T-cell (primary cell): ENCODE measurements at regions not wholly inside any gene's neighbourhood (a gene's known extent, or its start where the extent isn't known, plus 50 kb on each side); places are given as distances from the start of the nearest gene placed in this dataset.

Experiments
- ATAC-seq, 4 experiments: fragments of 200-7000 bp in 3 of 4; fragments of 150-1000 bp in 1 of 4; cut with Tn5 transposase; replicated peaks in 1 of 4; 1 replicate in 3 of 4; 2 replicates in 1 of 4; pipeline ENCODE4 v1.10.0; 2021; ENCODE audit warnings: moderate library complexity in 3 of 4, mild to moderate bottlenecking in 2 of 4, moderate number of reproducible peaks in 1 of 4
- CTCF ChIA-PET, 2 donors: fragments of 300-600 bp; sonication (Branson Sonifier 250); formaldehyde crosslinking; loops; one replicate each; lab custom pipeline; 2022; ENCODE audit warnings: antibody characterized with exemption in 2 of 2; lab: Charles Lee
- POLR2A ChIA-PET, 2 donors: fragments of 300-600 bp; sonication (Branson Sonifier 250); formaldehyde crosslinking; loops; one replicate each; lab custom pipeline; 2022; ENCODE audit warnings: antibody characterized with exemption in 2 of 2; lab: Charles Lee
- DNase-seq, 35 experiments: peaks; one replicate each; pipeline versions ENCODE4 v3.0.0 to v3.0.0-alpha.2; 2013 to 2023
- H3K27ac ChIP-seq: one replicate; pipeline ENCODE4 v1.5.1; 2013; ENCODE audit warnings: low read length
- H3K27me3 ChIP-seq, 2 experiments: replicated peaks in 1 of 2; 1 replicate in 1 of 2; 2 replicates in 1 of 2; pipeline versions ENCODE4 v1.6.1 to v1.7.0; 2013; ENCODE audit warnings: low read length in 1 of 2, mixed read lengths in 1 of 2; ENCODE audit not compliant: control insufficient read depth in 2 of 2, insufficient read depth in 2 of 2; ENCODE audit errors: extremely low read depth in 1 of 2
- H3K36me3 ChIP-seq, 2 donors: 1 replicate in 1 of 2; 2 replicates in 1 of 2; pipeline versions ENCODE4 v1.6.1 to v1.7.0; 2013; ENCODE audit warnings: low read length in 1 of 2; ENCODE audit not compliant: control insufficient read depth in 2 of 2, insufficient read depth in 1 of 2; ENCODE audit errors: extremely low read depth in 1 of 2
- H3K4me1 ChIP-seq, 2 experiments: 1 replicate in 1 of 2; 2 replicates in 1 of 2; pipeline versions ENCODE4 v1.6.1 to v1.7.0; 2013; ENCODE audit warnings: low read length in 2 of 2, mixed read lengths in 1 of 2; ENCODE audit not compliant: insufficient read depth in 2 of 2, control insufficient read depth in 1 of 2; ENCODE audit errors: extremely low read depth in 1 of 2
- H3K4me3 ChIP-seq, 2 donors: 1 replicate in 1 of 2; 2 replicates in 1 of 2; pipeline versions ENCODE4 v1.5.1 to v1.7.0; 2013; ENCODE audit warnings: mild to moderate bottlenecking in 2 of 2, low read length in 1 of 2, moderate library complexity in 1 of 2; ENCODE audit not compliant: control insufficient read depth in 1 of 2; ENCODE audit errors: extremely low read depth in 1 of 2
- H3K9me3 ChIP-seq: 2 replicates; pipeline ENCODE4 v1.7.0; 2013
- H3K27ac Mint-ChIP-seq, 2 donors: one replicate each; pipeline ENCODE4 v1.8.0; 2020 to 2021; ENCODE audit warnings: mild to moderate bottlenecking in 2 of 2, mixed read lengths in 2 of 2
- H3K27me3 Mint-ChIP-seq, 2 donors: one replicate each; pipeline ENCODE4 v1.8.0; 2021 to 2022; ENCODE audit warnings: mixed read lengths in 2 of 2
- H3K36me3 Mint-ChIP-seq: one replicate; pipeline ENCODE4 v1.8.0; 2021; ENCODE audit warnings: mixed read lengths
- H3K4me1 Mint-ChIP-seq, 3 donors: one replicate each; pipeline ENCODE4 v1.8.0; 2020 to 2022; ENCODE audit warnings: mixed read lengths in 3 of 3, mild to moderate bottlenecking in 1 of 3
- H3K4me3 Mint-ChIP-seq, 3 donors: one replicate each; pipeline ENCODE4 v1.8.0; 2020 to 2022; ENCODE audit warnings: mild to moderate bottlenecking in 3 of 3, mixed read lengths in 3 of 3, moderate library complexity in 3 of 3
- H3K9me3 Mint-ChIP-seq, 3 donors: one replicate each; pipeline ENCODE4 v1.8.0; 2020 to 2022; ENCODE audit warnings: mixed read lengths in 3 of 3
- WGBS: methylation state at CpG from one replicate; pipeline ENCODE4 v1.1.5; 2013; ENCODE audit warnings: missing lambda C conversion rate; ENCODE audit not compliant: insufficient coverage; 5-methylcytosine and 5-hydroxymethylcytosine counted together

GRCh38 chr18:35910327-35910726 lies 62.2 kb upstream of the RMP24 start:
- no peak for ATAC-seq
- H3K36me3 Mint-ChIP-seq: no peaks in the 10 kb centered on the region

GRCh38 chr18:35912332-35912731 lies 60.1 kb upstream of the RMP24 start:
- Mint-ChIP-seq H3K27me3 (peaks cover 6 to 22% of the 10 kb centered on the region in 2 donors), H3K36me3 (no peaks in the 10 kb centered on the region), H3K9me3 (no peaks in the 10 kb centered on the region), H3K4me3 (no peak overlapping the region), H3K27ac (no peak overlapping the region), H3K4me1 (no peaks in the 10 kb centered on the region)
- no peaks in the 10 kb centered on the region for H3K4me1 ChIP-seq
- H3K27me3 ChIP-seq: peaks cover 0 to 11% of the 10 kb centered on the region in 2 experiments
- ChIA-PET CTCF (no interaction called here), POLR2A (no interaction called here)
- DNase-seq: no peak
- 30% methylated on average over 5 of the region's 6 CpGs for WGBS
- H3K9me3 ChIP-seq: no peaks in the 10 kb centered on the region
- no peaks in the 10 kb centered on the region for H3K36me3 ChIP-seq
- no peak overlapping the region for H3K4me3 ChIP-seq
- ATAC-seq: no peak
- no peak overlapping the region for H3K27ac ChIP-seq

More at GRCh38 chr18:35910327-35910726, 62.2 kb upstream of the RMP24 start:
- H3K36me3 ChIP-seq: no peaks in the 10 kb centered on the region
- POLR2A ChIA-PET: no interaction called here
- Mint-ChIP-seq H3K4me1 (no peaks in the 10 kb centered on the region), H3K27me3 (peaks cover 6 to 18% of the 10 kb centered on the region in 2 donors), H3K9me3 (no peaks in the 10 kb centered on the region), H3K27ac (no peak overlapping the region), H3K4me3 (no peak overlapping the region)
- H3K27ac ChIP-seq: no peak overlapping the region
- no peak overlapping the region for H3K4me3 ChIP-seq
- no peaks in the 10 kb centered on the region for H3K9me3 ChIP-seq
- H3K4me1 ChIP-seq: no peaks in the 10 kb centered on the region
- CTCF ChIA-PET: no interaction called here
- peaks cover 0 to 11% of the 10 kb centered on the region in 2 experiments for H3K27me3 ChIP-seq
- DNase-seq: no peak

- no CpG with 5 or more reads among the region's 4 CpGs for WGBS
- H3K4me1 ChIP-seq: no peaks in the 10 kb centered on the region
- Mint-ChIP-seq H3K27me3 (peaks cover 6 to 23% of the 10 kb centered on the region in 2 donors), H3K36me3 (no peaks in the 10 kb centered on the region), H3K4me1 (no peaks in the 10 kb centered on the region), H3K4me3 (no peak overlapping the region), H3K27ac (no peak overlapping the region), H3K9me3 (no peaks in the 10 kb centered on the region)
- ChIA-PET POLR2A (no interaction called here), CTCF (no interaction called here)
- H3K36me3 ChIP-seq: no peaks in the 10 kb centered on the region
- no peak overlapping the region for H3K4me3 ChIP-seq
- no peaks in the 10 kb centered on the region for H3K9me3 ChIP-seq
- no peak overlapping the region for H3K27ac ChIP-seq
- DNase-seq: no peak
- ATAC-seq: no peak
- peaks cover 0 to 16% of the 10 kb centered on the region in 2 experiments for H3K27me3 ChIP-seq
Observed at GRCh38 chr18:35915056-35915455, 57.4 kb upstream of the RMP24 start.

GRCh38 chr18:35917043-35917442 lies 55.4 kb upstream of the RMP24 start:
- POLR2A ChIA-PET: interaction anchor here in 1 of 2 donors (0.6 kb wide), 1 partner anchor 933 kb away, joined by 4 read pairs; no protein-coding TSS in a partner anchor
- H3K27ac Mint-ChIP-seq: no peak overlapping the region
- Histone ChIP-seq H3K27me3 (peaks cover 0 to 20% of the 10 kb centered on the region in 2 experiments), H3K4me3 (no peak overlapping the region), H3K4me1 (no peaks in the 10 kb centered on the region), H3K9me3 (no peaks in the 10 kb centered on the region), H3K36me3 (no peaks in the 10 kb centered on the region), H3K27ac (no peak overlapping the region)
- ATAC-seq (no peak), DNase-seq (no peak)
- no peaks in the 10 kb centered on the region for H3K36me3 Mint-ChIP-seq
- H3K27me3 Mint-ChIP-seq: peaks cover 5 to 23% of the 10 kb centered on the region in 2 donors
- CTCF ChIA-PET: no interaction called here
- no peaks in the 10 kb centered on the region for H3K9me3 Mint-ChIP-seq
- no peak overlapping the region for H3K4me3 Mint-ChIP-seq
- no peaks in the 10 kb centered on the region for H3K4me1 Mint-ChIP-seq

- ChIA-PET CTCF (interaction anchor here in 1 of 2 donors (0.6 kb wide), 1 partner anchor 361 kb away, joined by 3 read pairs; no protein-coding TSS in a partner anchor), POLR2A (no interaction called here)
- peaks cover 0 to 19% of the 10 kb centered on the region in 2 experiments for H3K27me3 ChIP-seq
- no peak overlapping the region for H3K27ac Mint-ChIP-seq
- no peaks in the 10 kb centered on the region for H3K9me3 ChIP-seq
- H3K36me3 Mint-ChIP-seq: no peaks in the 10 kb centered on the region
- peaks cover 3 to 11% of the 10 kb centered on the region in 2 donors for H3K27me3 Mint-ChIP-seq
- no peaks in the 10 kb centered on the region for H3K9me3 Mint-ChIP-seq
- no peaks in the 10 kb centered on the region for H3K36me3 ChIP-seq
- ATAC-seq (no peak), DNase-seq (no peak)
- no peaks in the 10 kb centered on the region for H3K4me1 Mint-ChIP-seq
- H3K4me1 ChIP-seq: no peaks in the 10 kb centered on the region
- no peak overlapping the region for H3K4me3 Mint-ChIP-seq
- H3K4me3 ChIP-seq: no peak overlapping the region
- WGBS: 83% methylated on average over 1 of the region's 1 CpG
- H3K27ac ChIP-seq: no peak overlapping the region
Observed at GRCh38 chr18:35918564-35918963, 53.9 kb upstream of the RMP24 start.

GRCh38 chr18:35919179-35919578 lies 53.3 kb upstream of the RMP24 start:
- WGBS: 89% methylated on average over 2 of the region's 2 CpGs
- POLR2A ChIA-PET: no interaction called here
- H3K9me3 ChIP-seq: no peaks in the 10 kb centered on the region
- ATAC-seq: no peak
- no peak overlapping the region for H3K27ac Mint-ChIP-seq
- H3K27me3 Mint-ChIP-seq: peaks cover 3 to 11% of the 10 kb centered on the region in 2 donors
- no peaks in the 10 kb centered on the region for H3K9me3 Mint-ChIP-seq
- DNase-seq: no peak
- peaks cover 0 to 21% of the 10 kb centered on the region in 2 experiments for H3K27me3 ChIP-seq
- no peaks in the 10 kb centered on the region for H3K36me3 Mint-ChIP-seq
- CTCF ChIA-PET: no interaction called here
- no peaks in the 10 kb centered on the region for H3K4me1 Mint-ChIP-seq
- no peak overlapping the region for H3K4me3 ChIP-seq
- H3K4me1 ChIP-seq: no peaks in the 10 kb centered on the region
- no peaks in the 10 kb centered on the region for H3K36me3 ChIP-seq
- no peak overlapping the region for H3K27ac ChIP-seq
- H3K4me3 Mint-ChIP-seq: no peak overlapping the region

GRCh38 chr18:35920623-35921022 lies 51.9 kb upstream of the RMP24 start:
- H3K27ac ChIP-seq: no peak overlapping the region
- no peaks in the 10 kb centered on the region for H3K4me1 ChIP-seq
- H3K27ac Mint-ChIP-seq: no peak overlapping the region
- H3K27me3 ChIP-seq: peaks cover 0 to 24% of the 10 kb centered on the region in 2 experiments
- H3K4me3 ChIP-seq: no peak overlapping the region
- no peaks in the 10 kb centered on the region for H3K9me3 ChIP-seq
- WGBS: 50% methylated on average over 1 of the region's 1 CpG
- H3K27me3 Mint-ChIP-seq: peaks cover 3 to 14% of the 10 kb centered on the region in 2 donors
- ChIA-PET POLR2A (no interaction called here), CTCF (no interaction called here)
- H3K4me3 Mint-ChIP-seq: no peak overlapping the region
- ATAC-seq (no peak), DNase-seq (no peak)
- no peaks in the 10 kb centered on the region for H3K36me3 ChIP-seq
- H3K9me3 Mint-ChIP-seq: no peaks in the 10 kb centered on the region
- H3K36me3 Mint-ChIP-seq: no peaks in the 10 kb centered on the region
- no peaks in the 10 kb centered on the region for H3K4me1 Mint-ChIP-seq
